Ovary (tissue), 3 donors: ENCODE measurements at regions not wholly inside any gene's neighbourhood (a gene's known extent, or its start where the extent isn't known, plus 50 kb on each side); places are given as distances from the start of the nearest gene placed in this dataset.

Experiments used
- POLR2A ChIP-seq: fragments of 450-650 bp; IDR thresholded peaks from one replicate; pipeline ENCODE4 v1.6.1; 2017; ENCODE audit warnings: antibody characterized with exemption, mild to moderate bottlenecking, moderate library complexity
- TF ChIP-seq, protein P1 (sequence below), 3 donors: fragments of 450-650 bp in 2 of 3; fragments of 200-600 bp in 1 of 3; IDR thresholded peaks; one replicate each; pipeline versions ENCODE4 v1.5.1 to v1.8.0; 2016 to 2022; ENCODE audit warnings: antibody characterized with exemption in 3 of 3, mild to moderate bottlenecking in 1 of 3
- donor health status: DM: no; HTN: no; CAD: no.

DNA sequence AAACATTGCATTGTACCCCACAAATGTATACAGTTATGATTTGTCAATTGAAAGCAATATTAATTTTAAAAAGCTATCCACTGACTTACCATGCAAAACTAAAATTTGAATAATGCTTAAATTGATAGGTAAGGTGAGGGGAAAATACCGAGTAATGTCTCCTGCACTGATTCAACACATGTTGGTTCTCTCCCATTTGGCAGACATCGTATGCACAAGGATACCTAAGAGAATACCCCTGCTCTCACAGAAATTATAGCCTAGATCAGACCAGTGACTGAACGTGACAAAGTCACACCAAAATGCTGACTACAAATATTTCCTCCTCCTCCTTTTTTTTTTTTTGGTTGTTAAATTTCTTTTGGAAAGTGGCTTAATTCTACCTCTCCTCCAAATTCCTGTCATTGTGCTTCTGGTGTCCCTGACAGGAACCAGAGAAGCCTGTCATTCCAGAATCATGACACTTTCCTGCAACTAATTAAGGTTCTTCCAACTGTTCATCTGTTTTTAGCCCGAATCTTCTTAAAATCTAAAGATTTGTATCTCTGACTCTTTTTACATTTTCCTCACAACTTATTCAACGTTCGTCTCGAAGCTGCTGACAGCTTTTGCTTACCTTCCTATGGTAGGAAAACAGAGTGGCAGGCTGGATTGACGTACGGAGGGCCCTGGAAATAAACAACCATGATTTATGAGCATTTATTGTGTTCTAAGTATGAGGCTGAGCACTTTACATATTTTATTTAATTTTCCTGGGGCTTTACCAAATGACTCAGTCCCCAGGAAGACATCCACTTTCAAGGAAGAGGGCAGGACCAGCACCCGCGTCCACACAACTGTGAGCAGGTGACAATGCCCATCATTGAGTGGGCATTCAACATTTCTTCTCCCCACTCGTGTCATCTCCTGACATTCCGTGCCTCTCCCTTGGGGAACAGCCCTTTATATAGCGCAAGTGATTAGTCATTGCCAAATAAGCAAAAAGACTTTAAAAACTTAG is 57.9 kb upstream of the KCNE2 start:
- TF ChIP-seq, protein P1, sequence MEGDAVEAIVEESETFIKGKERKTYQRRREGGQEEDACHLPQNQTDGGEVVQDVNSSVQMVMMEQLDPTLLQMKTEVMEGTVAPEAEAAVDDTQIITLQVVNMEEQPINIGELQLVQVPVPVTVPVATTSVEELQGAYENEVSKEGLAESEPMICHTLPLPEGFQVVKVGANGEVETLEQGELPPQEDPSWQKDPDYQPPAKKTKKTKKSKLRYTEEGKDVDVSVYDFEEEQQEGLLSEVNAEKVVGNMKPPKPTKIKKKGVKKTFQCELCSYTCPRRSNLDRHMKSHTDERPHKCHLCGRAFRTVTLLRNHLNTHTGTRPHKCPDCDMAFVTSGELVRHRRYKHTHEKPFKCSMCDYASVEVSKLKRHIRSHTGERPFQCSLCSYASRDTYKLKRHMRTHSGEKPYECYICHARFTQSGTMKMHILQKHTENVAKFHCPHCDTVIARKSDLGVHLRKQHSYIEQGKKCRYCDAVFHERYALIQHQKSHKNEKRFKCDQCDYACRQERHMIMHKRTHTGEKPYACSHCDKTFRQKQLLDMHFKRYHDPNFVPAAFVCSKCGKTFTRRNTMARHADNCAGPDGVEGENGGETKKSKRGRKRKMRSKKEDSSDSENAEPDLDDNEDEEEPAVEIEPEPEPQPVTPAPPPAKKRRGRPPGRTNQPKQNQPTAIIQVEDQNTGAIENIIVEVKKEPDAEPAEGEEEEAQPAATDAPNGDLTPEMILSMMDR (IDR thresholded peaks at IDR 0.05) = no peak
- no peak for TF ChIP-seq POLR2A
